Adipocyte (in vitro differentiated cells): ENCODE measurements at regions not wholly inside any gene's neighbourhood (a gene's known extent, or its start where the extent isn't known, plus 50 kb on each side); places are given as distances from the start of the nearest gene placed in this dataset.
"Not testable (repeated sequence)": the region's sequence is repeated elsewhere in the genome, so short reads cannot be mapped to it uniquely, and the experiment has no call there.

ENCODE experiments used
- DNase-seq: peaks from one replicate; pipeline ENCODE4 v3.0.0-alpha.2; 2015; ENCODE audit warnings: low read depth
- H3K27me3 ChIP-seq: replicated peaks from 2 replicates; pipeline ENCODE4 v1.7.0; 2013; ENCODE audit warnings: mild to moderate bottlenecking, low read length, moderate library complexity; ENCODE audit not compliant: control insufficient read depth, insufficient read depth
- H3K36me3 ChIP-seq: 2 replicates; pipeline ENCODE4 v1.7.0; 2013; ENCODE audit warnings: low read length, mild to moderate bottlenecking, moderate library complexity; ENCODE audit not compliant: control insufficient read depth, insufficient read depth, severe bottlenecking
- H3K4me1 ChIP-seq: 2 replicates; pipeline ENCODE4 v1.7.0; 2013; ENCODE audit warnings: mild to moderate bottlenecking, low read length, moderate library complexity; ENCODE audit not compliant: control insufficient read depth, insufficient read depth
- H3K4me3 ChIP-seq: 2 replicates; pipeline ENCODE4 v1.7.0; 2013; ENCODE audit warnings: mild to moderate bottlenecking, low read length, moderate library complexity
- H3K9ac ChIP-seq: 2 replicates; pipeline ENCODE4 v1.7.0; 2013; ENCODE audit warnings: mild to moderate bottlenecking, low read length, moderate library complexity
- H3K9me3 ChIP-seq: 2 replicates; pipeline ENCODE4 v1.7.0; 2013; ENCODE audit warnings: mild to moderate bottlenecking, low read length, moderate library complexity; ENCODE audit not compliant: control insufficient read depth

DNA sequence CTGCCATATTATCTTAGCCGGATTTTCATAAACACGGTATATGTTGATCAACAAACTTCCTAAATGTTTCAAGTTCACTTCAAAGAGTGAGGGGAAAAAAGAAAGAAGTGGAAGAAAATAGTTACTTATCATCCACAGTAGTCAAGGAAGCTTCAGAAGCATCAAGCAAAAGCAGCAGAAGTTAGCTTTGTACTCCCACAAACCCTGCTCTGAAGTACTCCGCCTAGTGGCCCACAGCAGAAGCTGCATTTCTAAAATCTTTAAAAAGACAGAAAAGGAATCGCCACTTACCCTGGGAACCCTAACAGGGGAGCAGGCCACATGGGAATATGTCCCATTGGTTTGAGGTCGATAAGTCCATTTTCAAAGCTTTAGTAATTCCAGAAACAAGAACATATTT lies 158.1 kb downstream of the FOXD4L6 start:
- H3K4me1 ChIP-seq, H3K9me3 ChIP-seq, H3K4me3 ChIP-seq, H3K9ac ChIP-seq, H3K36me3 ChIP-seq, H3K27me3 ChIP-seq, DNase-seq: not testable (repeated sequence)

DNA sequence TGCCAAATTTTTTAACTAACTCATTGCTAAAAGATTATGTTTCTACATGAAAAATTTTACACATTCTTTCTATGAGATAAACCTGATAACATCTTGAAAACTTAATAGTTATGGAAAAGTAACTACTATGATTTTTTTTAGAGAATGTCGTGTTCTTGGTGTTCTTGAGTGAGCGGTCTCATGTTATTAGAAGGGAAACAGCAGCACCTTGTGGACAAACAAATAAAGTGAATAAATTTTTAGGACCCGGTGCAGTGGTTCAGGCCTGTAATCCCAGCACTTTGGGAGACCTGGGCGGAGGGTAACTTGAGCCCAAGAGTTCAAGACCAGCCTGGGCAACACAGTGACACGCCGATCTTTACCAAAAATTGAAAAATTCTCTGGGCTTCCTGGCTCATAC lies 166.0 kb downstream of the FOXD4L6 start:
- H3K27me3 ChIP-seq, H3K4me1 ChIP-seq, H3K36me3 ChIP-seq, H3K9ac ChIP-seq, DNase-seq, H3K9me3 ChIP-seq, H3K4me3 ChIP-seq: not testable (repeated sequence)

DNA sequence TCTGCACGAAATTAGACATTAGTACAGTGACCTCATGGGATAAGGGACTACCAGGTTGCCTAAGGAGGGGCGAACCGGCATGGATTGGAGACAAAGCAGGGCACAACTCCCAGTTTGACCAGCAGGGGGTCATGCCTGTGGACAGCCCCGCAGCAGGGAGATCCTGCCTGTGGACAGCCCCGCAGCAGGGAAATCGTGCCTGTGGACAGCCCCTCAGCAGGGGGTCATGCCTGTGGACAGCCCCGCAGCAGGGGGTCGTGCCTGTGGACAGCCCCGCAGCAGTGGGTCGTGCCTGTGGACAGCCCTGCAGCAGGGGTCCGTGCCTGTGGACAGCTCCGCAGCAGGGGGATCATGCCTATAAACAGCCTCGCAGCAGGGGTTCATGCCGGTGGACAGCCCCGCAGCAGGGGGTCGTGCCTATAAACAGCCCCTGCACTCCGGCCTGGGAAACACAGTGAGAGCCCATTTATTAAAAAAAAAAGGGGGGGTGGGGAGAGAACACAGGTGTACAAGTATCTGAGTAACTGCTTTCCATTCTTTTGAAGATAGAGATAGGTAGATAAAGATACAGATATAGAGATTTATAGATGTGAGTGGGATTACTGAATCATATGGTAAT lies 176.5 kb downstream of the FOXD4L6 start:
- not testable (repeated sequence) for H3K4me3 ChIP-seq, H3K36me3 ChIP-seq, H3K4me1 ChIP-seq, H3K27me3 ChIP-seq, H3K9ac ChIP-seq, H3K9me3 ChIP-seq, DNase-seq

GRCh38 chr9:40946228-40946627 lies 182.3 kb downstream of the FOXD4L6 start:
- not testable (repeated sequence) for H3K9ac ChIP-seq, H3K36me3 ChIP-seq, H3K4me3 ChIP-seq, H3K27me3 ChIP-seq, DNase-seq, H3K9me3 ChIP-seq, H3K4me1 ChIP-seq

DNA sequence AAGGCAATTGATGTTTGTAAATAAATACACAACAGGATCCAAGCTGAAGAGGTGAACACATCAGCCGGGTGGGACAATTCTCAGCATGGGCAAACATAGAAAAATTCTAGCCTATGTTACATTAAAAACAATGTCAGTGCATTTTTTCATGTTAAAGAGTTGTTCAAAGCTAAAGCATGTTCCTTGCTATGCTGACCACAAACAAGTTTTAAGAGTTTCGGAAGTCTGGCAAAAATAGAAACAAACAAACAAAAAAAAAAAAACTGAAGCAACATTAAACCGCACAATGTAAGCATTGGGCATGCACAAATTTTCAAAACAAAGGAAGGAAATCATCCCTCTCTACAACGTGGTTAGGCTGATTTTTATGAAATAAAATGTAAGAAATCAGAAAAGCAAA lies 185.8 kb downstream of the FOXD4L6 start:
- H3K4me3 ChIP-seq, DNase-seq, H3K9ac ChIP-seq, H3K36me3 ChIP-seq, H3K27me3 ChIP-seq, H3K4me1 ChIP-seq, H3K9me3 ChIP-seq: not testable (repeated sequence)

DNA sequence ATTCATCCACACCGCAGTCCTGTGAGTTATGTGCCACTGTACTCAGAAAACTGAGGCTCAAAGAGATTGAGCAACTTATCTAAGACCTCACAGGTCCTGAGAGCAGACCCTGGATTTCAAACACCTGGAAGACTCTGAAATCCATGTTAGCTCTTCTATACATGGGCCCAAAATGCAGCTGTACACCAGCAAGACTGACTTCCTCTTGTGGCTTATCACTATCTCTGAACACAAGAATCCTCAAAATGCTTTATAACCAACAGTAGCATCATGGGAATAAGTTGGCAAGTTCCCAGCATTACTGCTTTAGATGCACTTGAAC lies 188.6 kb downstream of the FOXD4L6 start:
- not testable (repeated sequence) for H3K36me3 ChIP-seq, H3K9me3 ChIP-seq, H3K4me3 ChIP-seq, H3K4me1 ChIP-seq, DNase-seq, H3K27me3 ChIP-seq, H3K9ac ChIP-seq

GRCh38 chr9:40939201-40939887 lies 189.1 kb downstream of the FOXD4L6 start:
- not testable (repeated sequence) for H3K4me3 ChIP-seq, H3K36me3 ChIP-seq, H3K9ac ChIP-seq, H3K4me1 ChIP-seq, H3K27me3 ChIP-seq, DNase-seq, H3K9me3 ChIP-seq

DNA sequence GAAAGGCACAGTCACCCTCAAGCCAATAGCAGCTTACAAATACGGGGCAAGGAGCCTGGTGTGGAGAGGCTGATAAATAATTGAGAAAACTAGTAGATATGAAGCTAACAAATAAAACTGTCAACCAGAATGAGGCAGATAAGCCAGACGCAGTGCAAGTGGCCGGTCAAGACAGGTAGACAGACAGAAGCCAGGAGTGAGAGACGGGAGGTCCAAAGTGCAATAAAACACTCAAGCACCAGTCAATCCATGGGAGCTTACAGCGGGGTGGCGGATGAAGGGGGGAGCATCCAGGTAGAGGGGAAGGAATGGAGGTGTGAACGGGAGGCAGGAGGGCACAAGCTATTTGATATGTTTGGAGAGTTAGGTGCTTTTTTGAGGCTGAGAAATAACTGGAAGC lies 193.1 kb downstream of the FOXD4L6 start:
- no peaks in the 10 kb centered on the region for H3K9me3 ChIP-seq
- no peaks in the 10 kb centered on the region for H3K4me1 ChIP-seq
- no peaks in the 10 kb centered on the region for H3K36me3 ChIP-seq
- no peak overlapping the region for H3K4me3 ChIP-seq
- no peaks in the 10 kb centered on the region for H3K27me3 ChIP-seq
- DNase-seq, result no peak
- no peak overlapping the region for H3K9ac ChIP-seq

- not testable (repeated sequence) for DNase-seq, H3K4me3 ChIP-seq, H3K9me3 ChIP-seq, H3K4me1 ChIP-seq, H3K9ac ChIP-seq, H3K36me3 ChIP-seq, H3K27me3 ChIP-seq
These were observed 194.0 kb downstream of the FOXD4L6 start for GRCh38 chr9:40934480-40934879.

DNA sequence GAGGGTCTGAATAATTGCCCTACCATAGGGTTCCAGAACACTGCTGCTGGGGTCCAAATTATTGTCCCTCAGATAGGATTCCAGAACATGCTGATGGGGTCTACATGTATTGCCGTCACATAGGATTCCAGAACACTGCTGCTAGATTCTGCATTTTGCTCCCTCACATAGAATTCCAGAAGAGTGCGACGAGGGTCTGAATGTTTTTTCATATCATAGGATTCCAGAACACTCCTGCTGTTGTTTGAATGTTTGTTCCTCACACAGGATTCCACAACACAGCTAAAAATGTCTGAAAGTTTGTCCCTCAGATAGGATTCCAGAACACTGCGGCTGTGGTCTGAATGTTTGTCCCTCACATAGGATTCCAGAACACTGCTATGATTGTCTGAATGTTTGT lies 198.1 kb downstream of the FOXD4L6 start:
- not testable (repeated sequence) for DNase-seq, H3K4me3 ChIP-seq, H3K9ac ChIP-seq, H3K27me3 ChIP-seq, H3K4me1 ChIP-seq, H3K36me3 ChIP-seq
- peaks cover 43% of the 10 kb centered on the region for H3K9me3 ChIP-seq

- not testable (repeated sequence) for H3K36me3 ChIP-seq, DNase-seq, H3K27me3 ChIP-seq, H3K4me3 ChIP-seq, H3K9ac ChIP-seq, H3K4me1 ChIP-seq
- peaks cover 52% of the 10 kb centered on the region for H3K9me3 ChIP-seq
These were observed 199.0 kb downstream of the FOXD4L6 start for GRCh38 chr9:40929488-40929845.

- no peak for DNase-seq
- Histone ChIP-seq H3K9me3 (peaks cover 56% of the 10 kb centered on the region), H3K4me3 (no peak overlapping the region)
These were observed 199.5 kb downstream of the FOXD4L6 start for GRCh38 chr9:40928803-40929487.

More at GRCh38 chr9:40928803-40929487, 199.5 kb downstream of the FOXD4L6 start:
- H3K27me3 ChIP-seq, result no peaks in the 10 kb centered on the region
- no peak overlapping the region for H3K9ac ChIP-seq
- no peaks in the 10 kb centered on the region for H3K36me3 ChIP-seq
- H3K4me1 ChIP-seq, result no peaks in the 10 kb centered on the region
